Lower leg skin (tissue), 4 donors: ENCODE measurements at regions not wholly inside any gene's neighbourhood (a gene's known extent, or its start where the extent isn't known, plus 50 kb on each side); places are given as distances from the start of the nearest gene placed in this dataset.

Experiments used
- DNase-seq, 2 donors: peaks; one replicate each; pipeline ENCODE4 v3.0.0-alpha.2; 2019; ENCODE audit warnings: low spot score in 2 of 2
- H3K4me3 ChIP-seq: fragments of 200-600 bp; sonication (generic); 2 replicates; pipeline ENCODE4 v1.5.1; 2017; ENCODE audit warnings: mild to moderate bottlenecking, low read depth; ENCODE audit not compliant: poor library complexity, severe bottlenecking
- POLR2A ChIP-seq, 2 donors: fragments of 450-650 bp; IDR thresholded peaks; one replicate each; pipeline ENCODE4 v1.6.1; 2016 to 2017; ENCODE audit warnings: antibody characterized with exemption in 2 of 2, mild to moderate bottlenecking in 1 of 2, moderate library complexity in 1 of 2
- WGBS, 2 donors: methylation state at CpG; one replicate each; pipeline ENCODE4 v1.1.5; 2018; 5-methylcytosine and 5-hydroxymethylcytosine counted together
- intact Hi-C: fragments of 100-400 bp; cut with DNase I; formaldehyde crosslinking; loops from one replicate; pipeline ENCODE4 v1.15.0; 2023; ENCODE audit warnings: low total_unique reads
- TF ChIP-seq, protein P1 (sequence below), 3 donors: fragments of 450-650 bp; IDR thresholded peaks; one replicate each; pipeline ENCODE4 v1.5.1; 2016; ENCODE audit warnings: antibody characterized with exemption in 3 of 3, mild to moderate bottlenecking in 3 of 3, moderate library complexity in 2 of 3

DNA sequence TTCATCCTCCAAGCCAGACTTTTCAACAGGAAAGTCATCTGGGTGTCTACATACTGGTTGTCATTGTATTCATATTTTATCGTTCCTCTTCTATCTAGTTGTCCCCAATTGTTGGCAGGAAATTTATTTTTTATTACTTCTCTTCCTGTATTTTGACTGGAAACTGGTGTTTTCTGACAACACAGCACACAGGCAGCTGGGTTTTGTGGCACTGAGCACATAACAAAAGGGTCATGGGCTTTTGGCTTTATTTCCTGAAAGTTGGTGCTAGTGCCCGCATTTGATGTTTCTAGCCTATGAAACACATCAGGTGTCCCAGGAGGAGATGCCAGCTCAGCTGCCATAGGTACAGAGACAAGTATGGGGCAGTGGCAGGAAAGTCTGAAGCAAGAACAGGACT lies 126.4 kb downstream of the TMEM17 start:
- WGBS, 2 donors = 57 to 68% methylated on average over 2 of the region's 2 CpGs

DNA sequence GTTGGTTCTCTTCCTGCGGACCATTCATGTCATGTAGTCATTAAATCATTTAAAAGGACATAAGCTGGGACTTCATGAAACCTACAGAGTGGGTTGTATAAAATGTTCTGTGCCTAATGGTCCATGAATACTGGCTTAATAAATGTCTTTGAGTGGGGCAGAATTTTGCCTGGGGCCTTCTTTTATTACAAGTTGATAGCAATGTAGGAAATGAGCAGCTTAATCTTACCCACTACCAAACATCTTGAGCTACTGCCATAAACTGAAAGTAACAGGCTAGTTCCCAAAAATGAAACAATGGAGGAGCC lies 130.9 kb downstream of the TMEM17 start:
- whole genome bisulfite sequencing, 2 donors = 89 to 90% methylated on average over 1 of the region's 1 CpG
- H3K4me3 ChIP-seq = no peak overlapping the region
- intact Hi-C loops = no loop called here
- TF ChIP-seq POLR2A (IDR thresholded peaks at IDR 0.05) = no peak
- TF ChIP-seq, protein P1, sequence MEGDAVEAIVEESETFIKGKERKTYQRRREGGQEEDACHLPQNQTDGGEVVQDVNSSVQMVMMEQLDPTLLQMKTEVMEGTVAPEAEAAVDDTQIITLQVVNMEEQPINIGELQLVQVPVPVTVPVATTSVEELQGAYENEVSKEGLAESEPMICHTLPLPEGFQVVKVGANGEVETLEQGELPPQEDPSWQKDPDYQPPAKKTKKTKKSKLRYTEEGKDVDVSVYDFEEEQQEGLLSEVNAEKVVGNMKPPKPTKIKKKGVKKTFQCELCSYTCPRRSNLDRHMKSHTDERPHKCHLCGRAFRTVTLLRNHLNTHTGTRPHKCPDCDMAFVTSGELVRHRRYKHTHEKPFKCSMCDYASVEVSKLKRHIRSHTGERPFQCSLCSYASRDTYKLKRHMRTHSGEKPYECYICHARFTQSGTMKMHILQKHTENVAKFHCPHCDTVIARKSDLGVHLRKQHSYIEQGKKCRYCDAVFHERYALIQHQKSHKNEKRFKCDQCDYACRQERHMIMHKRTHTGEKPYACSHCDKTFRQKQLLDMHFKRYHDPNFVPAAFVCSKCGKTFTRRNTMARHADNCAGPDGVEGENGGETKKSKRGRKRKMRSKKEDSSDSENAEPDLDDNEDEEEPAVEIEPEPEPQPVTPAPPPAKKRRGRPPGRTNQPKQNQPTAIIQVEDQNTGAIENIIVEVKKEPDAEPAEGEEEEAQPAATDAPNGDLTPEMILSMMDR (IDR thresholded peaks at IDR 0.05) = no peak
- DNase-seq = no peak

More for the DNA sequence above, 126.4 kb downstream of the TMEM17 start:
- TF ChIP-seq POLR2A (IDR thresholded peaks at IDR 0.05) = no peak
- TF ChIP-seq, protein P1 (IDR thresholded peaks at IDR 0.05) = no peak
- intact Hi-C loops = no loop called here
- no peak overlapping the region for H3K4me3 ChIP-seq
- no peak for DNase-seq

DNA sequence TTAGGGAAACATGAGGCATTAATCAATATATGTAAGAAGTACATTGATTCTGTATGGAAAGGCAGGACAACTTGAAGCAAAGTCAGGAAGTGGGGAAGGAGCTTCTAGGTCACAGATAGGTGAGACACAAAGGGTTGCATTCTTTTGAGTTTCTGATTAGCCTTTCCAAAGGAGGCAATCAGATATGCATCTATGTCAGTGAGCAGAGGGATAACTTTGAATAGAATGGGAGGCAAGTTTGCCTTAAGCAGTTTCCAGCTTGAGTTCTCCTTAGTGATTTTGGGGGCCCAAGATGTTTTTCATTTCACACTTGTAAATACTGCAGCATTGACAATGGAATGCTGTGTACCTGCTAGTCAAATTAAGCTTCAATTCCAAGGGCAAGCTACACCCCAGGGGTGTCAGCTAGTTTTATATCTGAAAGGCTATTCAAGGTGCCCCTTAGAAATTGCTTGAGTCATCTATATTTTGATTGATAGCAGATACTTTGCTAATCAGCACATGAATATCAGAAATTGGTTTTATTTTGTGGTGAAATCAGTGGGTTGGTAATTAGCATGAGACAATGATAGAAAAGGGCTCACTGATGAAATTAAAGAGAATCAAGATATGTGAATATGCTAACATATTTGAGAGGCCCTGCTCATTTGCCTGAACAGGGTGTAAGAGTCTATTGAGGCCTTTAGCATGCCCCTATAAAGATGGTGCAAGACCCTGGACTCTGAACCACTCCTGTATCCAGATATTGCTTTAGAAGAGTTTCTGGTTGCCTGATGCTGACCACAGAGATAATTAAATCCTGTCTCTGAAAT lies 131.5 kb downstream of the TMEM17 start:
- H3K4me3 ChIP-seq = no peak overlapping the region
- intact Hi-C loops = no loop called here
- no peak for DNase-seq
- no peak for TF ChIP-seq POLR2A (IDR thresholded peaks at IDR 0.05)
- TF ChIP-seq, protein P1 (IDR thresholded peaks at IDR 0.05) = no peak

DNA sequence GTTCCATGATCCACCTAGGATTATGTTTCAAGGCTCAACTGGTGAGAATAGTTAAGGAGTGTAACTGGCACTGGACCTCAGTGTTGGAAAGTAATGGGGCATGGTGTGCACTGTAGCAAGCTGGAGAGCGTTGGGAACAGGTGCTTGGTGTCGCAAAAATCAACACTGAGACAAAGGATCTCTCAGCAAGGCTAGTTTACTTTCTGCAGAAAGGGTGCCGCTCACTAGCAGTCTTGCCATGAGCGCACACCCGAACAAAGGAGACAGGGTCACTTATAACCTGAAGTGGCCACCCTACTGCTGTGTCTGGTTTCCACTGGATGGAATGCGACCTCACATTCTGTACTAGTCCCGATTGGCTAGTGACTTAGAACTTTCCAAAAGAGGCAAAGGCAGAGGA lies 133.2 kb downstream of the TMEM17 start:
- intact Hi-C loops = no loop called here
- no peak for DNase-seq
- H3K4me3 ChIP-seq = no peak overlapping the region
- 94 to 98% methylated on average over 7 of the region's 7 CpGs for WGBS, 2 donors
- TF ChIP-seq, protein P1 (IDR thresholded peaks at IDR 0.05) = no peak
- no peak for TF ChIP-seq POLR2A (IDR thresholded peaks at IDR 0.05)

GRCh38 chr2:62370321-62371250 lies 135.4 kb downstream of the TMEM17 start:
- intact Hi-C loops = no loop called here
- 84 to 86% methylated on average over 3 of the region's 3 CpGs for WGBS, 2 donors
- TF ChIP-seq, protein P1 (IDR thresholded peaks at IDR 0.05) = no peak
- TF ChIP-seq POLR2A (IDR thresholded peaks at IDR 0.05) = no peak
- no peak for DNase-seq
- no peak overlapping the region for H3K4me3 ChIP-seq
